ENCODE measurements at regions not wholly inside any gene's neighbourhood (a gene's known extent, or its start where the extent isn't known, plus 50 kb on each side); places are given as distances from the start of the nearest gene placed in this dataset.

DNA sequence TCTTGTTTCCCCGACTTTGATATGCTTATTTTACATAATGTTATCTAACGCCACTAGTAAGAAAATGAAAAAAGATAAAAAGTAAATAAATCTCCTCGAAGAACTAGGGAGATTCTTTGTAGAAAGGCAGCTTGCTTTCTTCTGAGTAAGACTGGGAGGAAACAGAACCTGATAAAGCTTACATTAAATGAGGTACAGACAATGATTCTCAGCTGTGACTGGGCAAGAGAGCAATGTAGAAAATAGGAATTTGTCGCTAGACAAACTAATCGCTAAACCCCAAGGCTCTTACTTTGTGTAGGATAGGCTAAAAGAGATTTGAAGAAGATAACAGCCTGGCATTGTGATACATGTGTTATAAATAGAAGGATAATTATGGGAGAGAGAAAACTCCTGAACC is 919.0 kb upstream of the ALCAM start:
- DNase-seq (ENCODE audit: low spot score) (no peak), ATAC-seq (ENCODE audit: insufficient number of reproducible peaks, low FRiP score, low read depth) (no peak)
- no peak overlapping the region for H3K27ac ChIP-seq
- H3K4me1 ChIP-seq (ENCODE audit: control insufficient read depth in 1 of 2, low read depth in 2 of 2) = no peaks in the 10 kb centered on the region
- no peaks in the 10 kb centered on the region for H3K27me3 ChIP-seq (replicated peaks; ENCODE audit: insufficient read depth)
- no peaks in the 10 kb centered on the region for H3K36me3 ChIP-seq
- no peaks in the 10 kb centered on the region for H3K9me3 ChIP-seq
- TF ChIP-seq, protein P1, sequence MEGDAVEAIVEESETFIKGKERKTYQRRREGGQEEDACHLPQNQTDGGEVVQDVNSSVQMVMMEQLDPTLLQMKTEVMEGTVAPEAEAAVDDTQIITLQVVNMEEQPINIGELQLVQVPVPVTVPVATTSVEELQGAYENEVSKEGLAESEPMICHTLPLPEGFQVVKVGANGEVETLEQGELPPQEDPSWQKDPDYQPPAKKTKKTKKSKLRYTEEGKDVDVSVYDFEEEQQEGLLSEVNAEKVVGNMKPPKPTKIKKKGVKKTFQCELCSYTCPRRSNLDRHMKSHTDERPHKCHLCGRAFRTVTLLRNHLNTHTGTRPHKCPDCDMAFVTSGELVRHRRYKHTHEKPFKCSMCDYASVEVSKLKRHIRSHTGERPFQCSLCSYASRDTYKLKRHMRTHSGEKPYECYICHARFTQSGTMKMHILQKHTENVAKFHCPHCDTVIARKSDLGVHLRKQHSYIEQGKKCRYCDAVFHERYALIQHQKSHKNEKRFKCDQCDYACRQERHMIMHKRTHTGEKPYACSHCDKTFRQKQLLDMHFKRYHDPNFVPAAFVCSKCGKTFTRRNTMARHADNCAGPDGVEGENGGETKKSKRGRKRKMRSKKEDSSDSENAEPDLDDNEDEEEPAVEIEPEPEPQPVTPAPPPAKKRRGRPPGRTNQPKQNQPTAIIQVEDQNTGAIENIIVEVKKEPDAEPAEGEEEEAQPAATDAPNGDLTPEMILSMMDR (IDR thresholded peaks at IDR 0.05) = no peak
- no peak overlapping the region for H3K4me3 ChIP-seq

DNA sequence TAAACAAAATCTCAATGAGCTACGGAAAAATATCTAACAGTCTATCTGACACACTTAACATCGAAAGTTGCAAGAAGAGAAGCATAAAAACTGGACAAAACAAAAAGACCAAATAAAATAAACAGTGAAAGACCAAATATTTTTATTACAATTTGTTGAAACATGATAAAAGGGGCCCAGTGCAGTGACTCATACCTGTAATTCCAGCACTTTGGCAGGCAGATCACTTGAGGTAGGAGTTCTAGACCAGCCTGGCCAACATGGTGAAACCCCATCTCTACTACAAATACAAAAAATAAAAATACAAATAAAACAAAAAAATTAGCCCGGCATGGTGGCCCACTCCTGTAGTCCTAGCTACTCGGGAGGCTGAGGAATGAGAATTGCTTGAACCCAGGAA is 914.0 kb upstream of the ALCAM start:
- no peaks in the 10 kb centered on the region for H3K36me3 ChIP-seq
- TF ChIP-seq, protein P1 (IDR thresholded peaks at IDR 0.05) = no peak
- DNase-seq (ENCODE audit: low spot score) (no peak), ATAC-seq (ENCODE audit: insufficient number of reproducible peaks, low FRiP score, low read depth) (no peak)
- H3K27ac ChIP-seq = no peak overlapping the region
- no peaks in the 10 kb centered on the region for H3K9me3 ChIP-seq
- no peaks in the 10 kb centered on the region for H3K4me1 ChIP-seq (ENCODE audit: control insufficient read depth in 1 of 2, low read depth in 2 of 2)
- no peak overlapping the region for H3K4me3 ChIP-seq
- no peaks in the 10 kb centered on the region for H3K27me3 ChIP-seq (replicated peaks; ENCODE audit: insufficient read depth)

DNA sequence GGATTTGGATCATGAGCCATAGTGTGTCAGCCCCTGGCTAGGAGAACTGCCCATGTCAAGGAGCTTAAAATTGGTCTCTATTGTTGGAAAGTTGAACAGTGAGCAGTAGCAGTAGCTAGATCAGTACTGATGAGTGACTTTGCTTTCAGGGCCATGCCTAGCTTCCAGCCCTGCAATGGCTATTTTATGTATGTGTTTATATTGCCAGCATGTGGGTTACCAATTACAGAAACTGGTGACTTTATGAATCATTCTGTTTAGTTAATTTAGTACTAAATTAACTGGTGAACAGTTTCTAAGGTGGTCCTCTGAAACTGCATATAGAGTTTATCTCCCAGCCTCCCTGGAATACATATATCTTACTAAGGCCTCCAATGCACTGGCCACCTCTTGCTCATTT is 908.1 kb upstream of the ALCAM start:
- Histone ChIP-seq H3K27ac (no peak overlapping the region), H3K9me3 (no peaks in the 10 kb centered on the region), H3K36me3 (no peaks in the 10 kb centered on the region), H3K4me1 (ENCODE audit: control insufficient read depth in 1 of 2, low read depth in 2 of 2) (peaks cover 0 to 13% of the 10 kb centered on the region in 2 donors), H3K27me3 (replicated peaks; ENCODE audit: insufficient read depth) (no peaks in the 10 kb centered on the region), H3K4me3 (no peak overlapping the region)
- DNase-seq (ENCODE audit: low spot score) = no peak
- TF ChIP-seq, protein P1 (IDR thresholded peaks at IDR 0.05) = no peak
- no peak for ATAC-seq (ENCODE audit: insufficient number of reproducible peaks, low FRiP score, low read depth)

DNA sequence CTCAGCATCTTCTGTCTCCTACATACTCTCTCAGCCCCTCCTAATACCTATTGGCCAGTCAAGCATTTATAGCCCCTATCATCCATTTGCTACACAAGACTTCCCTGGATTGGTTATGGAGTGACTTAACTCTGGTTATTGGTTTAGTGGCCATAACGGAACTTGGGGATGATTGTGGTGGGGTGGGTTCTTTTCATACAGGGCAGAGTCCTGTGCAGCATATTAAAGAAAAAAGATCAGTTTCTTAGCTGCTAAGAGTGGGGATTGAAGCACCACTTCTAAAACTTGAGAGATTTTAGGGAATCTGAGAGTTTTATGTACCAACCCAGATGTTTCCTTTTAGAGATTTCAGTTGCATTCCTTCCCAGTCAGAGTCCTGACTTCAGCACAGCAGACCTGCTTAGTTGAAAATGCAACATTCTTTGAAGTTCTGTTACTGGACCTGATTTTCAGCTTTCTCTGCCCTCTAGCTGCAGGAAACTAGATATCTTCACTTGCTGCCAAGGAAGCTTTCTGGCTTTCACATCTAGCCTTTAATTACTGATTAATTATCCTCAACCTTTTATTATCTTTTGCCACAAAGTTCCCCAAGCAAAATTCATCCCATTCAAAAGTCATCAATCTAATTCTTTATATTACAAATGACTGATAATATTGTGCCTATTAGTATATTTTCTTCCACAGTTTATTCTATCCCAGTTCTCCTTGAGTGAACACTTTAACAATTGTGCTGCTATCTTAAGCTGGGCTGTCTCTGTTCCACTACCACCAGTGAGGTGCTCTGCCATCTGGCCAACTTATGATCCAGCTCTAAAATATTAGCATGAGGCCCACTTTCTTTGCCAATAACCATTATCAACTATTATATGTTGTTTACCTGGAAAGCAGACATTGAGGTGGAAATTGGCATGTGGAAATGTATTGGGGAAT is 906.0 kb upstream of the ALCAM start:
- TF ChIP-seq, protein P1 (IDR thresholded peaks at IDR 0.05) = no peak
- Histone ChIP-seq H3K9me3 (no peaks in the 10 kb centered on the region), H3K36me3 (no peaks in the 10 kb centered on the region), H3K27me3 (replicated peaks; ENCODE audit: insufficient read depth) (no peaks in the 10 kb centered on the region), H3K4me1 (ENCODE audit: control insufficient read depth in 1 of 2, low read depth in 2 of 2) (peaks cover 0 to 13% of the 10 kb centered on the region in 2 donors), H3K27ac (peak overlapping the region; percentile 8 to 27), H3K4me3 (no peak overlapping the region)
- ATAC-seq (ENCODE audit: insufficient number of reproducible peaks, low FRiP score, low read depth) (no peak), DNase-seq (ENCODE audit: low spot score) (no peak)

DNA sequence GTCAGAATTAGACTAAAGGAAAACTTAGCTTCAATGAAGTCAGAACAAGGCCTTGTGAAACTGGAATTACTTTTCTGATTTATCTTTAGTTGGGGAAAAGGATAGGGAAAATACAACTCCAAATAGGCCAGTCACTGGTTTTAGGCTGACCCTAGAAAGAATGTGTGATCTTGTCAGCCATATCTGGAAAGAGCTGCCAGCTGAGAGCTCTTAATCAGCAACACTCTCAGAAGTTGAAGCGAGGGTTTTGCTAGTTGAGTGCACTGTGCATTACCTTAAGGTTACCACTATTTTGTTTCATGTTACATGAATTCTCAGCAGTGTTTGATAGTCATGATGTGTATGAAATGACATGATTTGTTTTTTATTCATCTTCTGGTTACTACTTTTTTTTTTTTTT is 905.3 kb upstream of the ALCAM start:
- H3K4me1 ChIP-seq (ENCODE audit: control insufficient read depth in 1 of 2, low read depth in 2 of 2) = peaks cover 0 to 13% of the 10 kb centered on the region in 2 donors
- H3K27ac ChIP-seq = peak overlapping the region in 1 of 2 donors; percentile 27
- no peak for ATAC-seq (ENCODE audit: insufficient number of reproducible peaks, low FRiP score, low read depth)
- no peak for DNase-seq (ENCODE audit: low spot score)
- H3K9me3 ChIP-seq = no peaks in the 10 kb centered on the region
- H3K4me3 ChIP-seq = no peak overlapping the region
- TF ChIP-seq, protein P1 (IDR thresholded peaks at IDR 0.05) = no peak
- H3K36me3 ChIP-seq = no peaks in the 10 kb centered on the region
- H3K27me3 ChIP-seq (replicated peaks; ENCODE audit: insufficient read depth) = no peaks in the 10 kb centered on the region

Measured in thoracic aorta (tissue), 2 donors.